ENCODE measurements at regions not wholly inside any gene's neighbourhood (a gene's known extent, or its start where the extent isn't known, plus 50 kb on each side); places are given as distances from the start of the nearest gene placed in this dataset.

DNA sequence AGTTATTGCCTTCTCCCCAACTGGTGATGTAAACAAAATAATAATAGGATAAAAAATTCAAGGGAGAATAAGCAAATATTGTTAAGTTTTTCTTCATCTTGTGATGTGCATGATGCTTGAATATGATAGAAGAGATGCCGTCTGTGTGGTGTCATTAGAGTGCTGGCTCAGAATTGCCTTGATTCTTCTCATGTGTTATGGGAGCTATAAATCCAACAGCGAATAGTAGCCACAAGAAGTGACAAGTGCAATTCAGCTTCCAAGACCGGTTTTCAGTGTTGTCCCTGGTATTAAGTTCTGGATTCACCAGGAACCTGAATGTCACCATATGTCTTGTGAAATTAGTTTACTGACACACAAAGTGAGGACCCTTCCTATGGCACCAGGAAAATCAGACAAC, 547.0 kb downstream of the NSUN3 start:
- TF ChIP-seq CTCF (optimal IDR thresholded peaks at IDR 0.05 in 1 of 3, IDR thresholded peaks at IDR 0.05 in 1 of 3, conservative IDR thresholded peaks at IDR 0.05 in 1 of 3; ENCODE audit: extremely low read depth in 1 of 3, insufficient read depth in 2 of 3, low read length in 3 of 3) (no peak), EZH2 (IDR thresholded peaks at IDR 0.05; ENCODE audit: low read length) (no peak)

All from keratinocyte (primary cell).